Peyer's patch (tissue), 4 donors: ENCODE measurements at regions not wholly inside any gene's neighbourhood (a gene's known extent, or its start where the extent isn't known, plus 50 kb on each side); places are given as distances from the start of the nearest gene placed in this dataset.

Experiments
- DNase-seq, 3 donors: peaks; one replicate each; pipeline ENCODE4 v3.0.0-alpha.2; 2017 to 2019
- H3K27ac ChIP-seq, 4 donors: fragments of 200-600 bp; sonication (generic); one replicate each; pipeline ENCODE4 v1.5.1; 2016 to 2019
- H3K27me3 ChIP-seq, 2 donors: fragments of 200-600 bp; sonication (generic); one replicate each; pipeline ENCODE4 v1.5.1; 2019
- H3K36me3 ChIP-seq, 3 donors: fragments of 200-600 bp; sonication (generic); one replicate each; pipeline ENCODE4 v1.5.1; 2016 to 2019
- H3K4me1 ChIP-seq, 4 donors: fragments of 200-600 bp; sonication (generic); one replicate each; pipeline ENCODE4 v1.5.1; 2016 to 2019
- H3K4me3 ChIP-seq, 4 donors: fragments of 200-600 bp; sonication (generic); 1 replicate in 3 of 4; 2 replicates in 1 of 4; pipeline ENCODE4 v1.5.1; 2016 to 2019; ENCODE audit warnings: mild to moderate bottlenecking in 1 of 4
- H3K9me3 ChIP-seq, 4 donors: fragments of 200-600 bp; sonication (generic); one replicate each; pipeline ENCODE4 v1.5.1; 2016 to 2019; ENCODE audit warnings: mild to moderate bottlenecking in 1 of 4
- POLR2A ChIP-seq, 2 donors: fragments of 450-650 bp; IDR thresholded peaks; one replicate each; pipeline ENCODE4 v1.5.1; 2017; ENCODE audit warnings: antibody characterized with exemption in 2 of 2, mild to moderate bottlenecking in 2 of 2, moderate library complexity in 2 of 2
- TF ChIP-seq, protein P1 (sequence below), 6 experiments: fragments of 450-650 bp in 4 of 6; fragments of 200-600 bp in 2 of 6; sonication (generic) in 1 of 6; IDR thresholded peaks; one replicate each; pipeline ENCODE4 v1.5.1; 2017 to 2019; ENCODE audit warnings: antibody characterized with exemption in 6 of 6, mild to moderate bottlenecking in 3 of 6, moderate library complexity in 1 of 6

DNA sequence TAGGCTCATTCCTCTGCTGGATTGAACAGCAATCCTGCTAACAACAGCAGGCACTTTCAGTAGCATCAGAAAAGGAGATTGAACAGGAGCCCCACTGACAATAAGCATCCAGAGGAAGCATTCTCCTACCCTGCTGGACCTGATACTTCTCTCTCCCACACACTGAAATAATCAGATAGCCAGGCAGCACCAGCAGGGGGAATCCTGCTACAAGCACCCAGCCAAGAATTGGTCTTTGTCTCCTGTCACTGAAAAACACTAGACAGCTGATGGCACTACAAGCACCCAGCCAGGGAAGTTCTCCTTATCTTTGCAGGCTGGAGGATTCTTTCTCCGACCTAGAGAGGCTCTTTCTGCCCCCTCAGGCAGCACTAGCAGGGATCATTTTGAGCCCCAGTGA lies 444.3 kb upstream of the GRIA3 start:
- no peaks in the 10 kb centered on the region for H3K9me3 ChIP-seq
- H3K4me1 ChIP-seq: no peaks in the 10 kb centered on the region
- H3K4me3 ChIP-seq: no peak overlapping the region
- no peaks in the 10 kb centered on the region for H3K27me3 ChIP-seq
- DNase-seq: no peak
- H3K27ac ChIP-seq: no peak overlapping the region
- H3K36me3 ChIP-seq: no peaks in the 10 kb centered on the region
- TF ChIP-seq, protein P1, sequence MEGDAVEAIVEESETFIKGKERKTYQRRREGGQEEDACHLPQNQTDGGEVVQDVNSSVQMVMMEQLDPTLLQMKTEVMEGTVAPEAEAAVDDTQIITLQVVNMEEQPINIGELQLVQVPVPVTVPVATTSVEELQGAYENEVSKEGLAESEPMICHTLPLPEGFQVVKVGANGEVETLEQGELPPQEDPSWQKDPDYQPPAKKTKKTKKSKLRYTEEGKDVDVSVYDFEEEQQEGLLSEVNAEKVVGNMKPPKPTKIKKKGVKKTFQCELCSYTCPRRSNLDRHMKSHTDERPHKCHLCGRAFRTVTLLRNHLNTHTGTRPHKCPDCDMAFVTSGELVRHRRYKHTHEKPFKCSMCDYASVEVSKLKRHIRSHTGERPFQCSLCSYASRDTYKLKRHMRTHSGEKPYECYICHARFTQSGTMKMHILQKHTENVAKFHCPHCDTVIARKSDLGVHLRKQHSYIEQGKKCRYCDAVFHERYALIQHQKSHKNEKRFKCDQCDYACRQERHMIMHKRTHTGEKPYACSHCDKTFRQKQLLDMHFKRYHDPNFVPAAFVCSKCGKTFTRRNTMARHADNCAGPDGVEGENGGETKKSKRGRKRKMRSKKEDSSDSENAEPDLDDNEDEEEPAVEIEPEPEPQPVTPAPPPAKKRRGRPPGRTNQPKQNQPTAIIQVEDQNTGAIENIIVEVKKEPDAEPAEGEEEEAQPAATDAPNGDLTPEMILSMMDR (IDR thresholded peaks at IDR 0.05): no peak
- TF ChIP-seq POLR2A (IDR thresholded peaks at IDR 0.05): no peak

DNA sequence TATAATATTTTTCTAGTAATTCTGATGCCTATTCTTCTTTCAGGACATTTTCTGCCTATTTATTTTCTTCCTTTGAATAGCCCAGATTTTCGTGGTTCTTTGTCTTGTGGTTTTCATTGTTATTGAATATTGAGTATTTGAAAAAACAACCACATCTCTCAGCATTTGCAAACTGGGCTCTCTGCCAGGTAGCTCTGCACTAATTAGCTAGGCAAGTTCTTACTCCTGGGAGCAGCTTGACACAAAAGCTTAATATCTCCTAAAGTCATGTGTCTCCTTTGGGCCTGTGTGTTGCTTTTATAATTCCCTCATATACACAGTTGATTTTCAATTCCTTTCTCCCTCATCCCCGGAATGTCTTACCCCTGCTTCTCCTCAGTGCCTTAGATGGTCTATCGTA lies 413.5 kb upstream of the GRIA3 start:
- H3K27ac ChIP-seq: no peak overlapping the region
- no peaks in the 10 kb centered on the region for H3K4me1 ChIP-seq
- no peak for DNase-seq
- no peaks in the 10 kb centered on the region for H3K36me3 ChIP-seq
- H3K4me3 ChIP-seq: no peak overlapping the region
- H3K9me3 ChIP-seq: no peaks in the 10 kb centered on the region
- no peaks in the 10 kb centered on the region for H3K27me3 ChIP-seq
- TF ChIP-seq, protein P1 (IDR thresholded peaks at IDR 0.05): no peak
- TF ChIP-seq POLR2A (IDR thresholded peaks at IDR 0.05): no peak

DNA sequence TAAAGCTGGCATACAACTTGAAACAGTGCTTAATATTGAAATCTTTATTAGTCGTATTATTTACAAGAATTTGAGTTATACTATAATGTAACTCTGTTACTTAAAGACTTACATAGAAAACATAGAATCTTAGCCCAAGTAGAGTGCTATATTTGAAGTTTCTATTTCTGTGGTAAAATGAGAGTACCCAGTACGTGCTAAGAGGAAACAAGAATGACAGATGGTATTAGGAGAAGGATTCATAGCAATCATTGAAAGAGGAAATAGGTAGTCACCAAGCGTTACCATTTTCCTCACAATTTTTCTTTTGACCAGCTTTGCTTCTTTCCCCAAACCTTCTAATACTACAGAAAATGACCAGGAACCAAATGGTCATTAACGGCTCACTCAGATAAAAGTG lies 412.1 kb upstream of the GRIA3 start:
- Histone ChIP-seq H3K27me3 (no peaks in the 10 kb centered on the region), H3K9me3 (no peaks in the 10 kb centered on the region), H3K4me1 (no peaks in the 10 kb centered on the region), H3K4me3 (no peak overlapping the region), H3K27ac (no peak overlapping the region), H3K36me3 (no peaks in the 10 kb centered on the region)
- DNase-seq: no peak
- TF ChIP-seq POLR2A (IDR thresholded peaks at IDR 0.05): no peak
- TF ChIP-seq, protein P1 (IDR thresholded peaks at IDR 0.05): no peak

DNA sequence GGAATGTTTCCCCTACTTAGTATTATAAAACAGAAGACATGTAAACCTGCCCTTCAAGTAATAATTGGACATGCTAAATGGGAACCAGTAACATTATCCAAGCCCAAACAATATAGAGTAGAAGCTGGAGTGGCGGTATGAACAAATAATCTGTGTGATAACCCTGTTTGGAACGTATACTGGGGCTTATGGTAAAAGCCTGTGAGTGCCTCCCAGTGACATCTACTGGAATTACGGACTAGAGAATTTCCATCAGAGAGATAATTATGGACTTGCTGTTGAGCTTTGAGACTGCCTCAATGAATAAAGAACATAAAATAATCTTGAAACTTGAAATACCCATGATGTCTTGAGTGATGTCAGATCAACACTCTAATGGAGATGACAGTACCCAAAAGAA lies 406.3 kb upstream of the GRIA3 start:
- H3K9me3 ChIP-seq: no peaks in the 10 kb centered on the region
- TF ChIP-seq, protein P1 (IDR thresholded peaks at IDR 0.05): no peak
- TF ChIP-seq POLR2A (IDR thresholded peaks at IDR 0.05): no peak
- H3K27me3 ChIP-seq: no peaks in the 10 kb centered on the region
- H3K4me1 ChIP-seq: no peaks in the 10 kb centered on the region
- H3K27ac ChIP-seq: no peak overlapping the region
- no peak overlapping the region for H3K4me3 ChIP-seq
- H3K36me3 ChIP-seq: no peaks in the 10 kb centered on the region
- DNase-seq: no peak

DNA sequence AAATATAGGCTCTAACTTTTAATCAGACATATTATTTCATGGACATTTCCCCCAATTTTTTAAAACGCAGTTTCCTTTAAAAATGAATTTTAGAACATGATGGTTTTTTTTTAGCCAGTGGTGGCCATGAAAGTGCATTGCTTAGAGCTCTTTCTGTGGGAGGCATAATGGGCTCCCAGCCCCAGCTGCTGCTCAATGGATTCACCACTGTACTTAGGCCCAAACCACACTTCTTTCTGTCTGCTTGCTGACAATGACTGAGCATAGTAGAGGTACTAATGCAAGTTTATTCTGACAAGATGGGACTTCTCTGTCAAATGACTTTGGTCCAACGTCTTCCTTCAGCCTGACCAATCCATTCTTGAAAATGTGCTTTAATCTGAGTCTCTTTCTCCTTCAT lies 400.2 kb upstream of the GRIA3 start:
- Histone ChIP-seq H3K4me3 (no peak overlapping the region), H3K4me1 (no peaks in the 10 kb centered on the region), H3K9me3 (no peaks in the 10 kb centered on the region), H3K27ac (no peak overlapping the region), H3K36me3 (no peaks in the 10 kb centered on the region), H3K27me3 (no peaks in the 10 kb centered on the region)
- DNase-seq: no peak
- TF ChIP-seq, protein P1 (IDR thresholded peaks at IDR 0.05): no peak
- no peak for TF ChIP-seq POLR2A (IDR thresholded peaks at IDR 0.05)

DNA sequence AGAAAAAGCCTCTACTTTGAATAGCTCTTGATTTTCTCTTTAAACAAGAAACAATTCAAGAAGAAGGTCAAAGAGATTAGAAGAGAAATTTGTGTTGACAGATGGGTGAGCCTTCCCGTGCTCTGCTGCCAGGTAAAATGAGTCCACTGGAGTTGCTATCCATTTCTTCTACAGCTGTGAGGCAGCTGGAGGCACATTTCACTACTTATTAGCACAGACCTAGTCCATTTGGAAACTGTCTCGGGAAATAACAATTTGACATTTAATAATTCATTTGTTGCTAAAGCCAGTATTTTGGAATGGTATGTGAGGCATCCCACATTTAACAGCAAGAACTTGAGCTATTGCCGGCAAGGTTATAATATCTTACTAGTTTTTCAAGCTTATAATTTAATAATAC lies 396.8 kb upstream of the GRIA3 start:
- H3K27me3 ChIP-seq: no peaks in the 10 kb centered on the region
- no peaks in the 10 kb centered on the region for H3K36me3 ChIP-seq
- no peaks in the 10 kb centered on the region for H3K9me3 ChIP-seq
- TF ChIP-seq, protein P1 (IDR thresholded peaks at IDR 0.05): no peak
- no peak for TF ChIP-seq POLR2A (IDR thresholded peaks at IDR 0.05)
- no peak overlapping the region for H3K4me3 ChIP-seq
- no peaks in the 10 kb centered on the region for H3K4me1 ChIP-seq
- H3K27ac ChIP-seq: no peak overlapping the region
- no peak for DNase-seq
